C1 segment of cervical spinal cord (tissue), 14 donors: ENCODE measurements at regions not wholly inside any gene's neighbourhood (a gene's known extent, or its start where the extent isn't known, plus 50 kb on each side); places are given as distances from the start of the nearest gene placed in this dataset.
A peak's percentile ranks its signal among the peaks of the same experiment; 100 is the strongest.
"Not testable (repeated sequence)": the region's sequence is repeated elsewhere in the genome, so short reads cannot be mapped to it uniquely, and the experiment has no call there.

Source experiments
- DNase-seq, 14 donors: peaks; one replicate each; lab custom pipeline; 2025; lab: John Stamatoyannopoulos, UW

DNA sequence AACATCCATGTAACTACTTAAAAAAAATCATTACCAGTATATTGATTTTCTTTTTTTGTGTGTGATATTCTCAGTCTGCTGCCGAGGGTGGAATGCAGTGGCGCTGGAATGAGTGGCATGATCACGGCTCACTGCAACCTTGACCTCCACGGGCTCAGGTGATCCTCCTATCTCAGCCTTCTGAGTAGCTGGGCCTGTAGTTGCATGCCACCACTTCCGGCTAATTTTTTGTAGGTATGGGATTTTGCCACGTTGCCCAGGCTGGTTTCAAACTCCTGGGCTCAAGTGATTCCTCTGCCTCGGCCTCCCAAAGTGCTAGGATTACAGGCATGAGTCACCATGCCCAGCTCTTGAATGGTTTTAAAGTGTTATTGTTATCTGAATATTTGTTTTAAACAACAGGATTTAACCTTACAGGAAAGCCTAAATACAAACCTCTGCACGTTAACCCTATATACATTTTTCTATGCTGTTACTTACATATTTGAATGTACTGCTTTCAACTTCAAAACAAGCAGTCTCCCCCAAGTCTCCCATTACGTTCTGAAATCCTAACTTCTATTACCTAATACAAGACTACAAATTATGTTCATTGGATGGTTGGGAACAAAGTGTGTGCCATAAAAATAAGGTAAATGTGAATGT, 61.7 kb downstream of the KPNA2 start:
- no peak for DNase-seq

DNA sequence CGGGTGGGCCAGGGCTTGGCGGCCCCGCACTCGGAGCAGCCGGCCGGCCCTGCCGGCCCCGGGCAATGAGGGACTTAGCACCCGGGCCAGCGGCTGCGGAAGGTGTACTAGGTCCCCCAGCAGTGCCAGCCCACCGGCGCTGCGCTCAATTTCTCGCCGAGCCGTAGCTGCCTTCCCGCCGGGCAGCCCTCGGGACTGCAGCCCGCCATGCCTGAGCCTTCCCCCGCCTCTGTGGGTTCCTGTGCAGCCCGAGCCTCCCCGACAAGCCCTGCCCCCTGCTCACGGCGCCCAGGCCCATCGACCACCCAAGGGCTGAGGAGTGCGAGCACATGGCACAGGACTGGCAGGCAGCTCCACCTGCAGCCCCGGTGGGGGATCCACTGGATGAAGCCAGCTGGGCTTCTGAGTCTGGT, 63.8 kb downstream of the KPNA2 start:
- not testable (repeated sequence) for DNase-seq

DNA sequence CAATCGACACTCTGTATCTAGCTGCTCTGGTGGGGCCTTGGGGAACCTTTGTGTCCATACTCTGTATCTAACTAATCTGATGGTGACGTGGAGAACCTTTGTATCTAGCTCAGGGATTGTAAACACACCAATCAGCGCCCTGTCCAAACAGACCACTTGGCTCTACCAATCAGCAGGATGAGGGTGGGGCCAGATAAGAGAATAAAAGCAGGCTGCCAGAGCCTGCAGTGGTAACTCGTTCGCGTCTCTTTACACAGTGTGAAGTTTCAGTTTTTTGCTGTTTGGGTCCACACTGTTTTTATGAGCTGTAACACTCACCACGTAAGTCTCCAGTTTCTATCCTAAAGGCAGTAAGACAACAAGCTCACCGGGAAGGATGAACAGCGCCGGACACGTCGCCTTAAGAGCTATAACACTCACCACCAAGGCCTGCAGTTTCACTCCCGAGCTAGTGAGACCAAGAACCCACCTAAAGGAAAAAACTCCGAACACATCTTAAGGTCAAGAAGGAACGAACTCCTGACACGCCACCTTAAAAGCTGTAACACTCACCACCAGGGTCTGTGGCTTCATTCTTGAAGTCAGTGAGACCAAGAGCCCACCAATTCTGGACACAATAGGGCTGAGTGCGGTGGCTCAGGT, 64.6 kb downstream of the KPNA2 start:
- DNase-seq, result no peak

DNA sequence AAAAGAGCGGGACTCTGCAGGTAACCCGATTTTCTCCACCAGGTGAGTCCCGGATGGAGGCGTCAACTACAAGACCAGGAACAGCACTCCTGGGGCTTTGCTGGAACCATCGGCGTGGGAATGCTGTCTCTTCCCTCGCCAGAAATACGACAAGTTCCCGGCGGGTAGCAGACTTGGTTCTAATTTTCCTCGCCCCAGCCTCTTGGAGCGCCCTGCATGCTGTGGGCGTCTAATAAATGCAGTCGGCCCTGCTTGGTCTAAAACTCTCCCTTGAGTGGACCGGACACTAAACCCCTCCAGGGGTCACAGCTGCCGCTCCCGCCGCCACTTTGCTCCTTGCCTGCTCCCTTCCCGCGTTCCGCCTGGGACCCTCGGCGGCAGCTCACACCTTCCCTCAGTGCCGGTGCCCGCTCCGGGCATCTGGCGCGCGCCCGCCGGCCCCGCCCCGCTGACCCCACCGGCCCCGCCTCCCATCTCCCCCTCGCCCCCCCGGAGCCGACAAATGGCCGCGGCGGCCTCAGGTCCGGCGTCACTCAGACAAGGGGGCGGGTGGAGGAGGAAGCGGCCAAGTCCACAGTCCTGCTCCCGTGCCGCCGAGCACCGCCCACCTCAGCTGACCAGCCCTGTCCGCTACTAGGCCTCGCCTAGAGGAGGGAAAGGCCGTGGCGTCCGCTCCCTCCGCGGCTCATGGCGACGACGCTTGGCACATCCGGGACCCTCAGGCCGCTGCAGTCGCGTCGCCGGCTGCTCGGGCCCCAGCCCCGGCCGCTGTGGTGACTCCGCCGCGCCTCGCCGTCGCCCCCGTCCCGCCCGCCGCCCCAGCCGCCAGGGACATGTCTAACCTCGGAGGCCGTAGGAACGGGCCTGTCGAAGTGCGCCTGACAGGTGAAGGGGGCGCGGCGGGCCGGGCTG, 65.8 kb downstream of the KPNA2 start:
- peak; percentile 40 to 92 (median 84) for DNase-seq

DNA sequence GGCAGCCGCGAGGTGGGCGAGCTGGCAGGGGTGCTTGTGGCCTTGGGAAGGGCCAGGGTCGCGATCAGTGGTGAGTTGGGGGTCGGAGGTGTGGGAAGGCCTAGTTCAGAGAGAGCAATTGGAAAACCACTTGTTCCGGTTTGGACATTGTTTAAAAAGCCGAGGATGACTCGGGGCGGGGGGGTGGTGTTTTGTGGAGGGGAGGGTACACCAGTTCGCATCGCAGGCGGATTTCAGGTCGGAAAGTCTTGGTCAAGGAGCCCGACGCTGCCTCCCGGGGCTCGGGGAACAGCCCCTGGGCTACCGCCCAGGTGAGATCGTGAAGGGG, 66.4 kb downstream of the KPNA2 start:
- peak in 2 of 14 donors; percentile 47 to 64 for DNase-seq

DNA sequence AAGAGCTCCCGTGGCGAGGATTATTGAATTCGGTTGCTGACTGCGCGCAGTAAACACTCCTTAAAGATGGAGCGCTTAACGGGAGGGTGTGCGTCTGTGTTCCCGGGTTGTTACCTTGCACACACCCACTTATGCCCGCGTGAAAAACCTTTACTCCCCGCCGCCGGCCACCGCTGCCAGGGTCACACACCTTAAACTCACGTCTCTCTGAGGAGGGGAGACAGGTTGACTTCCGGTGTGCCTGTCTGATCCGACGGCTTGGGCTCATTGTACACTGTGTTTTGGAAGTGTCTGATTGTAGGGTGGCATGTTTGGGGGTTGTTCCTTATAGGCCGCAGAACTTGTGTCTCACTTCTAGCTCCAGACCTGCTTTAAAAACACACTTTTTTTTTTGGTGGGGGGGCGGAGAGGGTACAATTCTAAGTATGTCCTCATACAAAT, 66.8 kb downstream of the KPNA2 start:
- DNase-seq, result peak in 2 of 14 donors; percentile 22 to 32

DNA sequence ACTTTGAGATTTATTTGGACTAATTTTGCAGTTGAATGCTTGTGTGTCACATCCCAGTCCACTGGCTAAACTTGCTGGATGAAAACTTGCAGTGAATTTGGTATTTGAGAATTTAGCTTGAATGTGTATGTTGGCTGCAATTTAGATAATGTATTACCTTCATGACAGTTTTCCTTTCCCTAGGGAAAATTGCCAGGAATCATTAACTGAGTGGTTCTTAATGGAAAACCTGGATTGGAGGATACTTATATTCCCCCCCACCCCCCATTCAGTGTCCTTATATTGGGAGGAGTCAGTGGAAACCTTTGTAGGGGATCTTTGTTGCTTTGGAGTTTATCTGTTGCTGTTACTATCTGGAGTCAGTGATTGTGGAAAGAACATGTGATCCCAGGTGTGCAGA, 67.6 kb downstream of the KPNA2 start:
- DNase-seq, result no peak

DNA sequence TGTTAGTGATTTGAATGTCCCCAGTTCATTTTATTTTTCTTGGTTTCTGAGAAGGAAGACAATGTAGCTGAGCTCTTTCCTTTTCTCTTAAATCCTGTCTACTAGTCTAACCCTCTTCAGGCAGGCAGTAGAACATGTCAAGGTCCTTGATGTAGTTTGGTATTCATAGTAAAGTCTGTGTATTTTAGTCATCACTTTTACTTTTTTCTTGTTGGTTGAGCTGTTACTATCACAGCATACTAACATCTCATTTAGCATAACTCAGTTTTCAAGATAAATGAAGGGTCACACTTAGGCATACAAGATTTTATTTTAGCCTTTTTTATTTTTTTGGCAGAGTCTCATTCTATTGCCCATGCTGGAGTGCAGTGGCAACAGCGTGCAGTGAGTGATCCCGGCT, 70.5 kb downstream of the KPNA2 start:
- DNase-seq, result no peak

DNA sequence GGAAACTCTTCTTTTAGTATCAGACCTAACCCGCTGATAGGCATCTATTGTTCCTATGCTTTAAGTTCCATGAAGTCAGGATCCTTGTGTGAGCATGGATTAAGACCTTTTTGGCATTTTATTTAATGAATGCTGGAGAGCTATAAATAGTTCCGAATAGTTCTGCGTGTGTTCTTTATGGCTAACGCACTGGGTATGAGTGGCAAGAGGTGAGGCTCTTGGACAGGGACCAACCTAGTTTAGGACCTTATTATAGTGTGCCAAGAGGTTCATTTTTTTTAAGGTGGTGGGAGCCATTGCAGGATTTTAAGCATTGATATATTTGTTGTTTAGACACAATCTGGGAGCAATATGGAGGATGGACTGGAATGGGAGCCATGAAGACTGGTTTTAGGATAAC, 71.8 kb downstream of the KPNA2 start:
- DNase-seq, result no peak

DNA sequence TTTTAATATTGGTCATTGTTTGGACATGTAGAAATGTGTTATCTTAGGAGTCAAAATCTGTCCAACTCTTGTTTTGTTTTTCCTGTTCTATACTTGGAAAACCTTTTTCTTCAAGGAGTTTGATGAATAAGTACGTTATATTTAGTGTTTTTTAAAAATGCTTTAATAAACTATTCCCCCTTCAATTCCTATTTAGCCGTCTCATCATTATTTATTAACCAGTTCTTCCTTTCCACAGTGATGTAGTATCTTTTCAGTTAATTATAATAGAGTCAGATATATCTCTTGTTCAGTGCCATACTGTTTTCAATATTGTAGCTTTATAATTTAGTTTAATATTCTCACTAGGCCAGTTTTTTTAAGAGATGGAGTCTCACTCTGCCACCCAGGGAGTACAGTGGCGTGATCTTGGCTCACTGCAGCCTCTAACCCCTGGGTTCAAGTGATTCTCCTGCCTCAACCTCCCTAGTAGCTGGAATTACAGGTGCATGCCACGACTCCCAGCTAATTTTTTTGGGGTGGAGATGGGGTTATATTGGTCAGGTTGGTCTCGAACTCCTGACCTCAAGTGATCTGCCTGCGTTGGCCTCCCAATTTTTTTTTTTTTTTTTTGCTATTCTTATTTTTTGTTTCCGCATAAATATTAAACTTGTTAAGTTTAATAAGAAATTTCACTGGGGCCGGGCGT, 72.9 kb downstream of the KPNA2 start:
- no peak for DNase-seq

DNA sequence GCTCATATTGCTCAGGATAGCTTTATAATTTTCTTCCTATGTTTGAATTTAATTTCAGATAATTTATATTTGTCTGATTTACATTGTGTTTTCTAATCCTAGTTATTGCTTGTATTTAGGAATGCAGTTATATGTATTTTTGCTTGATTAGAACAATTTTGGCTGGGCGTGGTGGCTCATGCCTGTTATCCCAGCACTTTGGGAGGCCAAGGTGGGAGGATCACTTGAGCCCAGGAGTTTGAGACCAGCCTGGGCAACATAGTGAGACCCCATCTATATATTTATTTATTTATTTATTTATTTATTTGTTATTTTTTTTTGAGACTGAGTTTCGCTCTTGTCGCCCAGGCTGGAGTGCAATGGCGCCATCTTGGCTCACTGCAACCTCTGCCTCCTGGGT, 73.9 kb downstream of the KPNA2 start:
- not testable (repeated sequence) for DNase-seq

DNA sequence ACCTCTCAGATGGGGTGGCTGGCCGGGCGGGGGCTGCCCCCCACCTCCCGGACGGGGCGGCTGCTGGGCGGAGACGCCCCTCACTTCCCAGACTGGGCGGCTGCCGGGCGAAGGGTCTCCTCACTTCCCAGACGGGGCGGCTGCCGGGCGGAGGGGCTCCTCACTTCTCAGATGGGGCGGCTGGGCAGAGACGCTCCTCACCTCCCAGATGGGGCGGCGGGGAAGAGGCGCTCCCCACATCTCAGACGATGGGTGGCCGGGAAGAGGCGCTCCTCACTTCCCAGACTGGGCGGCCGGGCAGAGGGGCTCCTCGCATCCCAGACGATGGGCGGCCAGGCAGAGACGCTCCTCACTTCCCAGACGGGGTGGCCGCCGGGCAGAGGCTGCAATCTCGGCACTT, 80.7 kb downstream of the KPNA2 start:
- not testable (repeated sequence) for DNase-seq

DNA sequence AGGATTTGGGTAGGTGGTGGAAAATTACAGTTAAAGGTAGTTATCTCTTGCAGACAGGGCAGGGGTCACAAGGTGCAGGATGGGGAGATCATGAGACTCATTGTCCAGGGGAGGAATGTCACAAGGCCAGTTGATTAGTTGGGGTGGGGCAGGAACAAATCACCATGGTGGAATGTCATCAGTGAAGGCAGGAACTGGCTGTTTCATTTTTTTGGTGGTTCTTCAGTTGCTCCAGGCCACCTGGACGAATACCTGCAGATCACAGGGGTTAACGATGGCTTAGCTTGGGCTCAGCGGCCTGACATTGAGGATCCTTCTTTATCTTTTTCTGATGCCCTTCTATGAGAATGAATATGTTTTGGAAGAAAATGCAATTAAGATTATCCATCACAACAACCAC, 87.1 kb downstream of the KPNA2 start:
- no peak for DNase-seq

DNA sequence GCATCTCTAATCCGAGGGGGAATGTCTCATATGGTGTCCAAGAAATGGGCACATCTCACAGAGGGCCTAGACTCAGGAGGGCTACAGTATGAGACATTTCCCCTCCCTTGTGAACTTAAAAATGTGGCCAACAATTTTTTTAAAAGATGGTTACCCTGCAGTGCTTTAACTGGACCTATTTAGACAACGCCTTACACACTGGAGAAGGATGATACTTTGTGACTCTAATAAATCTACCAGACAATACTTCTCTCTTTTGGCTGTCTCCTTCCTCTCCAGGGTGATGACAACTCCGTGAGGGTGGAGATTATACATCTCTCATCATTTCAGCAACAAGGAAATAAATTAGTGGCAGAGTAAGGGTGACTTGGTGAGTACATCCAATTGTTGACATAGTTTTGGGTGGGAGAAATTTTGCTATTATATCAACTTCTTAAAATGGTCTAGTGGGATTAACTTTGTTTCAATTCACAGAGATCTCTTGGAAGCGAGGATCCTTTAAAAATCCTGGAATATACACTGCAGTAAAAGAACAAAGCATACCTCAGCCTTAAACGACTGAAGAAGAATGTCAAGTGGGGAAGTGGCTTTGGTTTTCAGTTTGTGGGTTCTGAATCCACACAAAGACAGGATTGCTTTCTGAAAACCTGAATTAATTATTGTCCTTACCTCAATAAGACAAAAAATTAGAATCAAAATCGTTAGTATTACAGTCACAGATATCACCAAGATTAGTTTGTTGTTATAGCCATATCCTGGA, 89.8 kb downstream of the KPNA2 start:
- DNase-seq, result no peak

DNA sequence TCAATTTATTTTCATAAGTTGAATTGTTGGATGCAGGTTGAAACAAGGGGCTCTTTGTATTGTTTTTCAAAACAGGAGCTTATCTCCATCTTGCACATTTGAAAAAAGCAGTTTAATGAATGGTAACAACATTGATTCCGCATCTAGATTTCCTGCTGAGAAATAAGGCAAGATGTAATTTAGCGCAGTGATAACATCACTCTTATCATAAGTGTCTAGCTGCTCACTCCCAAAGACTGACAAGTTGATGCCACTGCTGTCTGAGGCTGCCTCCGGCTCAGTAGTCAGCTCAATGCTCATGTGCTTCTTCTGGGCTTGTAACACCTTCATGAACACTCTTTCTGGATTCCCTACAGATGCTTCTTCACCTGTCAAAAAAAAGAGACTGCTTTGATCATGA, 92.4 kb downstream of the KPNA2 start:
- no peak for DNase-seq

DNA sequence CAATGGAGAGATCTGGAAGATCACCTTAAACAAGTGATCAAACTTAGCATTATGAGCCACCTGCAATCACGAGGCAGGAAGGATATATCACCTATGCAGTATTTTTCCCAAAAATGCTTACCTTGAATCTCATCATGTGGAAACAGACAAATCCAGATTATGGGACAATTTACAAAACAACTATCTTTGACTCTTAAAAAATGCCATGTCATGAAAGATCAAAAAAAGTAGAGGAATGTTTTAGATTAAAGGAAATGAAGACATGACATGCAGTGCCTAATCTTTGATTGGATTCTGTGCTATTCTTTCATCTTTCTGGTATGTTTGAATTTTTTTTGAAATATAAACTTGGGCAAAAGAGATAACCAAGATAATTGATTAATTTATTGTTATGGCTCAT, 95.9 kb downstream of the KPNA2 start:
- DNase-seq, result no peak

DNA sequence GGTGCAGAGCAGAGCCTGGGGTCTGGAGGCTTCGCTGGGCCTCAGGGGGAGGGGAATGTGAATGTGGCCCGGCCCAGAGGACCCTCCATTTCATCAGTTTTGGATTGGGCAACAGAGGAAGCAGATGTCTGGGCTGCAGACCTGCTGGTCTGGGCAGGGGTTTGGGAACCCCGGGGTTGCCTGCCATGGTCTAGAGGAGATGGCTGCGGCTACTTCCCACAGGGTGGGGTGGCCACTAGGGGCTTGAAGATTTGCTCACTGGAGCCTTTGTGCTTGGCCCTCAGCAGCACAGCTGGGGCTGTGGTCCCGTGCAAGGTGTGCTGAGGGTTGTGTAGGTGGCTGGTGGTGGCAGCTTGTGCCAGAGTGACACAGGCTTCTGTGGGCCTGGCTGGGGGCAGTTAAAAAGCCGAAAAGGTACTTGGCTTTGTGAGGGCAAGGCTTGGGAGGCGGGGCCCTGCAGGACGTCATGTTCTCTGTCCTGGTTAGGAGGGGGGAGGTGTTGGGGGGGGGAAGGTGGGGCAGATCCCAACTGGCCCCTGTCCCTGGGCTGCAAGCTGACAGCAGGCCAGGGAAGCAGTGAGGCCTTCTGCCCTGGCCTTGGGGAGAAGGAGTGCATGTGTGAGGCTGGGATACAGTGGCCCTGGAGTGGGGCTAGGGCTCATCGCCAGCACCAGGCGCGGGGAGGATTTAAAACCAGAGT, 98.0 kb downstream of the KPNA2 start:
- peak in 2 of 14 donors; percentile 4 to 9 for DNase-seq

DNA sequence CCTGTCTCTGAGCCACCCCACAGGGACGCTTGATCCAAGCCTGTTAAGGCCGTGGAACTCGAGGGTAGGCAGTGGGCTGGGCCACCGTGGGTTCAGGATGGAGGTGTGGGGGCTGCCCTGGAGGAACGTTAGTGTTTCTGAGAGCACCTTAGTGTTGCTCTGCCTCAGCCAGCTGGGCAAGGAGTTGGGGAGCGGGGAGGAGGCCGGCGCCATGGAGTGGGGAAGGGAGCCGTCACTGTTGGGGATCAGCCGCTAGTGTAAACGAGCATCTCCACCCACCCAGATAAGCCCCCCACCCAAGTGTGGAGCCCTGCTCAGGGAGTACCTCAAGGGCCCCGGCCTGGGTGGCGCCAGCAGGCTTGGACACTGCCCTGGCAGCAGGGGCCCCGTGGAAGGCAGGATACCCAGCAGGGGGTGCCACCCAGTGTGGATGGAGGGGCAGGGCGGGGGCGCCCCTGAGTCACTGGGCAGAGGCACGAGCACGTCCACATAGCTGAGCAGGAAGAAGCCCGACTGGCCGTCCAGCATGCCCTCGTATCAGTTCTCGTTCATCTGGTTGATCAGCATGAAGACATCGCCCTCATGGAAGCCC, 98.6 kb downstream of the KPNA2 start:
- no peak for DNase-seq

DNA sequence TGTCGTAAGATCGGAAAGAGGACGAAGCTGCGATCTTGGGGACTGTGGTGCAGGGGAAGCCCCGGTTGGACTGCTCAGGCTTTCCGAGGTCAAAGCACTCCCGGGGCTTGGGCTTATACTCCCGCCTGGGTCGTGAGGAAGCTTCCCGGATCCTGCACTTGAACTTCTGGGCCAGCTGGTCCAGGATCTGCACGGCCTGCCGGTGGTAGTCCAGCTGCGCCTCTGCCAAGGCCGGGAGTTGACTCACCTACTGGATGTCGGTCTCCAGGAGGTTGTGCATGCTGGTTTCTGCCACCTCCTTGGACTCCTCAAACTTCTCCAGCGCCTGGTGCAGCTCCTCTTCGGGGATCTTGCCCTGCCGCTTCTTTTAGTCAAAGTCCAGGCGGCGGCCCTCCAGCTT, 99.2 kb downstream of the KPNA2 start:
- no peak for DNase-seq
